ENCODE measurements at regions not wholly inside any gene's neighbourhood (a gene's known extent, or its start where the extent isn't known, plus 50 kb on each side); places are given as distances from the start of the nearest gene placed in this dataset.

GRCh38 chr2:145028101-145028920 is 508.4 kb upstream of the ZEB2 start:
- no peak for DNase-seq (ENCODE audit: low spot score in 2 of 2)
- H3K27me3 ChIP-seq = no peaks in the 10 kb centered on the region
- no peak overlapping the region for H3K4me3 ChIP-seq
- no peak overlapping the region for H3K27ac ChIP-seq
- no peaks in the 10 kb centered on the region for H3K4me1 ChIP-seq
- no peaks in the 10 kb centered on the region for H3K9me3 ChIP-seq
- H3K36me3 ChIP-seq = no peaks in the 10 kb centered on the region
- TF ChIP-seq POLR2A (IDR thresholded peaks at IDR 0.05) (no peak), CTCF (IDR thresholded peaks at IDR 0.05) (no peak), POLR2AphosphoS5 (IDR thresholded peaks at IDR 0.05) (no peak)
- intact Hi-C loops (cut with DNase I; ENCODE audit: low total_unique reads) = no loop called here

- Histone ChIP-seq H3K27ac (peak overlapping the region in 1 of 2 donors; percentile 15), H3K4me1 (no peaks in the 10 kb centered on the region), H3K9me3 (no peaks in the 10 kb centered on the region), H3K36me3 (no peaks in the 10 kb centered on the region), H3K27me3 (no peaks in the 10 kb centered on the region), H3K4me3 (no peak overlapping the region)
- intact Hi-C loops (cut with DNase I; ENCODE audit: low total_unique reads) = no loop called here
- TF ChIP-seq CTCF (IDR thresholded peaks at IDR 0.05) (no peak), POLR2AphosphoS5 (IDR thresholded peaks at IDR 0.05) (no peak), POLR2A (IDR thresholded peaks at IDR 0.05) (no peak)
- no peak for DNase-seq (ENCODE audit: low spot score in 2 of 2)
Observed at GRCh38 chr2:145026456-145027455, 506.8 kb upstream of the ZEB2 start.

DNA sequence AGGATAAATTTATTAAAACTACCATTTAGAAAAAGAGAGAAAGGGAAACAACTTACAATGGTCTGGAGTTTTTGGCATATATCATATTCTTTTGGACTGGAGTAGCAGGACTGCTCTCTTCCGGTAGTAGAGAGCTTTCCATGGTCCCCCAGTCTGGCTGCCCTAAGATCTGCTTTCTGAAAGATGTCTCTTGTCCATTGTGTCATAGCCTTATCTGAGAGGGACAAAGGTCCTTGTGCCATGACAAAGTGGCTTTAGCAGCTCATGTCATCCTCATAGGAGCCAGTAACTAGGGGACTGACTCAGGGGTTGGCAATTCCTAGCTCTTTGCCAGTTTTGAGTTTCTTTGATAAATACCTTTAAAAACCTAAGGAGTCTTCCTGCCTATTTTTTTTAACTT is 505.5 kb upstream of the ZEB2 start:
- Histone ChIP-seq H3K4me3 (no peak overlapping the region), H3K4me1 (no peaks in the 10 kb centered on the region), H3K36me3 (no peaks in the 10 kb centered on the region), H3K27me3 (no peaks in the 10 kb centered on the region), H3K27ac (no peak overlapping the region), H3K9me3 (no peaks in the 10 kb centered on the region)
- no peak for TF ChIP-seq POLR2AphosphoS5 (IDR thresholded peaks at IDR 0.05)
- no peak for TF ChIP-seq POLR2A (IDR thresholded peaks at IDR 0.05)
- intact Hi-C loops (cut with DNase I; ENCODE audit: low total_unique reads) = no loop called here
- no peak for DNase-seq (ENCODE audit: low spot score in 2 of 2)

- H3K4me3 ChIP-seq = no peak overlapping the region
- no peak for DNase-seq (ENCODE audit: low spot score in 2 of 2)
- H3K27ac ChIP-seq = peak overlapping the region; percentile 10 to 36
- H3K36me3 ChIP-seq = no peaks in the 10 kb centered on the region
- no peaks in the 10 kb centered on the region for H3K27me3 ChIP-seq
- intact Hi-C loops (cut with DNase I; ENCODE audit: low total_unique reads) = no loop called here
- no peaks in the 10 kb centered on the region for H3K9me3 ChIP-seq
- H3K4me1 ChIP-seq = no peaks in the 10 kb centered on the region
- TF ChIP-seq POLR2A (IDR thresholded peaks at IDR 0.05) = no peak
- TF ChIP-seq CTCF (IDR thresholded peaks at IDR 0.05) = no peak
- no peak for TF ChIP-seq POLR2AphosphoS5 (IDR thresholded peaks at IDR 0.05)
Observed at GRCh38 chr2:145023334-145023934, 503.5 kb upstream of the ZEB2 start.

DNA sequence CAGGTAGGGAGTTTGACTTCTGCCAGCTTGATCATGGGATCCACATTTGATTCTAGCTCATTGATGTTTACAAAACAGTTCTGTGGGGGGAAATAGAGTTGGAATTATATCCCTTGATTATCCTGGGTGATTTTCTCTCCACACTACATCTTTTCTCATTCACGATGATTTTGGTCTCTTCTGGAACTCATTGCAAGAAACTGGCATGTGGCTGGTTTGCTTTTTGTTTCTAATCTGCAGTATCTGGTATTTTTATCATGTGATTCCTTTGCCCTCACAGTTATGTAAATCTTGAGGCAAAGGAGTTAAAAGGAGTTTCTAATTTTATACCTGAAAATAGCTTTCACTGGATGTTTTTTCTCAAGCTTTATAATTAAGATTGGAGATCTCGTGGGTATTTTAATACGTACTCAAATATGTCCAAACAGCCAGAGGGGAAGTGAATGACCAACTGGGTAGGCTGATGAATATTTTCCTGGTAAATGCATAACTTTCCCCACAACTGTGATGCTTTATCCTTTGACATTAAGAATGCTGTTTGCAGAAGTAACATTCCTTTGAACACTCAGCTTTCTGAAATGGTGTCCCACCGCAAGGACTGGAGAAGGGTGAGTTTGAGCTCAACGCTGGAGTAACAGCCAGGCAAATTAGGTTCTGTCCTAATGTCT is 502.9 kb upstream of the ZEB2 start:
- Histone ChIP-seq H3K36me3 (no peaks in the 10 kb centered on the region), H3K27ac (peak overlapping the region; percentile 10 to 36), H3K9me3 (no peaks in the 10 kb centered on the region), H3K4me3 (no peak overlapping the region), H3K27me3 (no peaks in the 10 kb centered on the region), H3K4me1 (no peaks in the 10 kb centered on the region)
- intact Hi-C loops (cut with DNase I; ENCODE audit: low total_unique reads) = no loop called here
- no peak for DNase-seq (ENCODE audit: low spot score in 2 of 2)
- TF ChIP-seq POLR2AphosphoS5 (IDR thresholded peaks at IDR 0.05) (no peak), CTCF (IDR thresholded peaks at IDR 0.05) (no peak), POLR2A (IDR thresholded peaks at IDR 0.05) (no peak)
